B cell (primary cell): ENCODE measurements at regions not wholly inside any gene's neighbourhood (a gene's known extent, or its start where the extent isn't known, plus 50 kb on each side); places are given as distances from the start of the nearest gene placed in this dataset.

Experiments used
- EZH2 ChIP-seq: IDR thresholded peaks from 2 replicates; pipeline ENCODE4 v1.6.1; 2012; ENCODE audit warnings: borderline replicate concordance, low read depth, mild to moderate bottlenecking, moderate library complexity, low read length; ENCODE audit not compliant: insufficient read depth, poor library complexity, severe bottlenecking
- TF ChIP-seq, protein P1 (sequence below): fragments of 200-600 bp; IDR thresholded peaks from one replicate; pipeline ENCODE4 v1.8.0; 2022; ENCODE audit warnings: antibody characterized with exemption, mild to moderate bottlenecking

DNA sequence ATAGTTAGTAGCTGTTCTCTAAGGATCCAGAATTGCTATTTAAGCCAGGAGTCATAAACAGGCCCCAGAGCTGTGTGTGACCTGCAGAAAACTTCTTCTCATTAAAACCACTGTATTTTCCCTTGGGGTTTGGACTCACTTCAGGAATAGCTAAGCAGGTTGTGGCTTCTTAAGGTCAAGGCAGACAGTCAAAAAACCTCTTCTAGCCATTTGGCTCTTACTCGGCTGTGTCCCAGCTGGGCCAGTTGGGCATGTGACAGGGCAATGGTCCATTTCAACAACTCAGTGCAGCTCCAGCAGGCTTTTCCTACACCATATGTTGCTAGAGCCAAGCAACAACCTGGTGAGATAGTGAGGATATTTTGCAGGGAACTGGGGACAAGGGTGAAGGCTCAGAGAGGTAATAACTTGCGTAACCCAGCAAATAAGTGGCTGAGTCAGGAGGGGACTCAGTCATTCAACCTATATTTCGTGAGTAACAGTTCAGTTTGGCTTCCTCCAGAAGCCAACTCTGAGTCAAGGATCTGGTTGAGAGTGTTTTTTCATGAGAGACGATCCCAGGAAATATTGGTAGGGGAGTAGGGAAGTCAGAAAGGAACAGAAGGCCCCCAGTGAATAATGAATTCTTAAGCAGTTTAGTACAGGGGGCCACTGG lies 115.4 kb upstream of the PPP2R2B start:
- TF ChIP-seq, protein P1, sequence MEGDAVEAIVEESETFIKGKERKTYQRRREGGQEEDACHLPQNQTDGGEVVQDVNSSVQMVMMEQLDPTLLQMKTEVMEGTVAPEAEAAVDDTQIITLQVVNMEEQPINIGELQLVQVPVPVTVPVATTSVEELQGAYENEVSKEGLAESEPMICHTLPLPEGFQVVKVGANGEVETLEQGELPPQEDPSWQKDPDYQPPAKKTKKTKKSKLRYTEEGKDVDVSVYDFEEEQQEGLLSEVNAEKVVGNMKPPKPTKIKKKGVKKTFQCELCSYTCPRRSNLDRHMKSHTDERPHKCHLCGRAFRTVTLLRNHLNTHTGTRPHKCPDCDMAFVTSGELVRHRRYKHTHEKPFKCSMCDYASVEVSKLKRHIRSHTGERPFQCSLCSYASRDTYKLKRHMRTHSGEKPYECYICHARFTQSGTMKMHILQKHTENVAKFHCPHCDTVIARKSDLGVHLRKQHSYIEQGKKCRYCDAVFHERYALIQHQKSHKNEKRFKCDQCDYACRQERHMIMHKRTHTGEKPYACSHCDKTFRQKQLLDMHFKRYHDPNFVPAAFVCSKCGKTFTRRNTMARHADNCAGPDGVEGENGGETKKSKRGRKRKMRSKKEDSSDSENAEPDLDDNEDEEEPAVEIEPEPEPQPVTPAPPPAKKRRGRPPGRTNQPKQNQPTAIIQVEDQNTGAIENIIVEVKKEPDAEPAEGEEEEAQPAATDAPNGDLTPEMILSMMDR, result no peak
- no peak for TF ChIP-seq EZH2
